ENCODE measurements at regions not wholly inside any gene's neighbourhood (a gene's known extent, or its start where the extent isn't known, plus 50 kb on each side); places are given as distances from the start of the nearest gene placed in this dataset.

DNA sequence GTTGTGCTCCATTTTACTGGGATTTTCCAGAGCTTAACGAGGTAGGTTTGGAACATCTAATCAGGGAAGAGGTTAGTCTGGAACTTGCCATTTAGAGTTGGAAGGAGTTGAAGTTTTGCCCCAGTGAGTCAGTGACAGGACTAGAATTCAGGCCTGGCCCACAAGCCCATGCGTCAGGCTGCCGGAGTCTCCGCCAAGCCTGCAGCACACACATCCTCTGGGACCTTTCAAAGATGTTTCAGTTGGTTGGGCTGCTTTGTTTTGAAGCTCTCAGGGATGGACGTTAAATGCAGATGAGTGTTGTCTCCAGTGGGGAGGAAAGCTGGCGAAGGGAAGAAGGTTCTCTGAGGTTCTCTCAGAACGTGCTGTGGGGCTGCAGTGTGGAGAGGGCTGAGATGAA, 147.0 kb downstream of the PSAT1 start:
- no peak overlapping the region for H3K4me2 ChIP-seq
- H2AFZ ChIP-seq (ENCODE audit: low read depth), result no peak overlapping the region
- no peaks in the 10 kb centered on the region for H3K36me3 ChIP-seq (ENCODE audit: insufficient read depth)
- H3K79me2 ChIP-seq (ENCODE audit: insufficient read depth, low read depth), result no peaks in the 10 kb centered on the region
- no peak overlapping the region for H3K27ac ChIP-seq
- TF ChIP-seq, protein P1, sequence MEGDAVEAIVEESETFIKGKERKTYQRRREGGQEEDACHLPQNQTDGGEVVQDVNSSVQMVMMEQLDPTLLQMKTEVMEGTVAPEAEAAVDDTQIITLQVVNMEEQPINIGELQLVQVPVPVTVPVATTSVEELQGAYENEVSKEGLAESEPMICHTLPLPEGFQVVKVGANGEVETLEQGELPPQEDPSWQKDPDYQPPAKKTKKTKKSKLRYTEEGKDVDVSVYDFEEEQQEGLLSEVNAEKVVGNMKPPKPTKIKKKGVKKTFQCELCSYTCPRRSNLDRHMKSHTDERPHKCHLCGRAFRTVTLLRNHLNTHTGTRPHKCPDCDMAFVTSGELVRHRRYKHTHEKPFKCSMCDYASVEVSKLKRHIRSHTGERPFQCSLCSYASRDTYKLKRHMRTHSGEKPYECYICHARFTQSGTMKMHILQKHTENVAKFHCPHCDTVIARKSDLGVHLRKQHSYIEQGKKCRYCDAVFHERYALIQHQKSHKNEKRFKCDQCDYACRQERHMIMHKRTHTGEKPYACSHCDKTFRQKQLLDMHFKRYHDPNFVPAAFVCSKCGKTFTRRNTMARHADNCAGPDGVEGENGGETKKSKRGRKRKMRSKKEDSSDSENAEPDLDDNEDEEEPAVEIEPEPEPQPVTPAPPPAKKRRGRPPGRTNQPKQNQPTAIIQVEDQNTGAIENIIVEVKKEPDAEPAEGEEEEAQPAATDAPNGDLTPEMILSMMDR (conservative IDR thresholded peaks at IDR 0.05; ENCODE audit: low read depth, low read length), result no peak
- no peaks in the 10 kb centered on the region for H3K4me1 ChIP-seq (ENCODE audit: low read depth, poor library complexity, severe bottlenecking)
- H3K4me3 ChIP-seq (IDR thresholded peaks at IDR 0.05; ENCODE audit: insufficient read depth, low read depth, low read length), result no peak overlapping the region
- H4K20me1 ChIP-seq (ENCODE audit: insufficient read depth), result no peaks in the 10 kb centered on the region
- no peak overlapping the region for H3K9ac ChIP-seq
- H3K27me3 ChIP-seq (ENCODE audit: insufficient read depth, low read depth), result no peaks in the 10 kb centered on the region

DNA sequence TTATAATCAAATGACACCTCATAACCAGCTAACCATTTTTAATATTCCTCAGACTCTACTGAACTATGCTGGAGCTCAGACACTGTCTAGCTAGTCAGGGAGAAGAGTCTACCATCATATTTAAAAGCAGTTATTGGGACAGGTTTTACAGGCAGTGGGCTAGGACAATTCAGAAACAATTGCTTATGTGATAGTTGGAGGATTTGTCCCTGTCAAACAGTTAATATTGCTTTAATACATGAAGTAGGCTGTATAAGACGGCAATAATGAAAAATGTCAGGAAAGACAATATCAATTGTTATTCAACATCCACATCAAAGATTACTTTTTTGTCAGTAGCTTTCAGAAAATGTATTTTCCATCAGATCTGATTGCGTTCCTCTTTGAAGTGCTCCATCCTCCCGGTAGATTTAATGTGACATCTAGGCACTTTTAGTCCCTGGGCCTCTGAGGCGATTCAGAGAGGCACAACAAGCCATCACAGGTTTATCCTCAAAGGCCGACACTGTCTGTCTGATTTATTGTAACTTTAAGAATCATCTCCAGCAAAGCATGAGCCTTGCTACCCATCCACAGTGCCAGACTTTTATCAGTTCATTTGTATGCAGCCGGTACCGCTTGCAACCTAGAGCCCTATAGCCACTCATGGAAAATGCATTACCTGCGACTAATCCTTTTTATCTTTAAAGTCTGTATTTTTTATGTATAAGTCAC, 152.2 kb downstream of the PSAT1 start:
- TF ChIP-seq, protein P1 (conservative IDR thresholded peaks at IDR 0.05; ENCODE audit: low read depth, low read length), result no peak
- H4K20me1 ChIP-seq (ENCODE audit: insufficient read depth), result no peaks in the 10 kb centered on the region
- H3K4me2 ChIP-seq, result no peak overlapping the region
- no peaks in the 10 kb centered on the region for H3K79me2 ChIP-seq (ENCODE audit: insufficient read depth, low read depth)
- no peaks in the 10 kb centered on the region for H3K27me3 ChIP-seq (ENCODE audit: insufficient read depth, low read depth)
- no peaks in the 10 kb centered on the region for H3K4me1 ChIP-seq (ENCODE audit: low read depth, poor library complexity, severe bottlenecking)
- no peak overlapping the region for H3K4me3 ChIP-seq (IDR thresholded peaks at IDR 0.05; ENCODE audit: insufficient read depth, low read depth, low read length)
- no peaks in the 10 kb centered on the region for H3K36me3 ChIP-seq (ENCODE audit: insufficient read depth)
- no peak overlapping the region for H2AFZ ChIP-seq (ENCODE audit: low read depth)
- H3K27ac ChIP-seq, result no peak overlapping the region
- H3K9ac ChIP-seq, result no peak overlapping the region

DNA sequence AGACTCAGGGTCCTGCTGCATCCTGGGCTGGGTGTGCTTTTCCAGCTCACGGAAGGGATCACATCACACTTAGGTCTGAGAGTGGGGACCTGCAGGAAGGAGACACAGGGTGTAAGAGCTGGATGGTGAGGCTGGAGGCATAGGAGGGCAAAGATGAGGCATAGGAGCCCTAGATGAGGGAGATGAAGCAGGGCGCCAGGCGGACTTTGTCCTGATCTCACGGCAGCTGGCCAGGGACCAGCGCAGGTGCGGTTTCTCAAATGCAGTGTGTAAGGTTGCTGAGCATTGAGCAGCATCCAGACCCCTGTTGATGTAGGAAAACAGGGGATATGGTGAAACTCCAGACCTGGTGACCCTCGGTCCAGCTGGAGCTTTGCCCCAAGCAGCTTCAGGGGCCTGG, 156.5 kb downstream of the PSAT1 start:
- Histone ChIP-seq H3K4me3 (IDR thresholded peaks at IDR 0.05; ENCODE audit: insufficient read depth, low read depth, low read length) (no peak overlapping the region), H4K20me1 (ENCODE audit: insufficient read depth) (no peaks in the 10 kb centered on the region), H3K36me3 (ENCODE audit: insufficient read depth) (no peaks in the 10 kb centered on the region), H3K79me2 (ENCODE audit: insufficient read depth, low read depth) (no peaks in the 10 kb centered on the region), H3K9ac (no peak overlapping the region), H3K4me1 (ENCODE audit: low read depth, poor library complexity, severe bottlenecking) (no peaks in the 10 kb centered on the region), H3K27ac (no peak overlapping the region), H2AFZ (ENCODE audit: low read depth) (no peak overlapping the region), H3K27me3 (ENCODE audit: insufficient read depth, low read depth) (no peaks in the 10 kb centered on the region), H3K4me2 (no peak overlapping the region)
- TF ChIP-seq, protein P1 (conservative IDR thresholded peaks at IDR 0.05; ENCODE audit: low read depth, low read length), result no peak

DNA sequence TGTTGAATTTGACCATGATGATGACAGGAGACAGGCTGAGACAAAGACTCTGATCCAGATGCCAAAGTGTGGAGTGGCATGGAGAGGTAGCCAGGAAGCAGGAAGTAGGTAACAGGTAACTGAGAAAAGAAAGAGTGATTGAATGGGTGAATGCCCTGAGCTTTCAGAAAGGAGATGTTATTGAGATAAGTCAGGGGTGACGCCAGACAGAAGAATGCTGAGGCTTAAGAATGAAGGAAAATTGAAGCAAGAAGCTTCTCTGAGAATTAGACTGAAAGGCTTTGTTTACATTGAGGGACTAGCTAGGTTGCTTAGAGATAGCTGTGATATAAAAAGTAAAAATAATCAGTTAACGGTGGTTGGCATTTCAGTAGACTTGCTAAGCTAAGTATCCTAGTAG, 165.7 kb downstream of the PSAT1 start:
- Histone ChIP-seq H3K4me1 (ENCODE audit: low read depth, poor library complexity, severe bottlenecking) (no peaks in the 10 kb centered on the region), H3K9ac (no peak overlapping the region), H3K27me3 (ENCODE audit: insufficient read depth, low read depth) (no peaks in the 10 kb centered on the region), H3K4me2 (no peak overlapping the region), H3K79me2 (ENCODE audit: insufficient read depth, low read depth) (no peaks in the 10 kb centered on the region), H4K20me1 (ENCODE audit: insufficient read depth) (no peaks in the 10 kb centered on the region), H2AFZ (ENCODE audit: low read depth) (no peak overlapping the region), H3K4me3 (IDR thresholded peaks at IDR 0.05; ENCODE audit: insufficient read depth, low read depth, low read length) (no peak overlapping the region), H3K36me3 (ENCODE audit: insufficient read depth) (no peaks in the 10 kb centered on the region), H3K27ac (no peak overlapping the region)
- TF ChIP-seq, protein P1 (conservative IDR thresholded peaks at IDR 0.05; ENCODE audit: low read depth, low read length), result no peak

Data from KMS-11 (cell line).